ENCODE measurements at regions not wholly inside any gene's neighbourhood (a gene's known extent, or its start where the extent isn't known, plus 50 kb on each side); places are given as distances from the start of the nearest gene placed in this dataset.

GRCh38 chr21:27315373-27315772 lies 348.5 kb upstream of the ADAMTS5 start:
- DNase-seq (ENCODE audit: insufficient read length, low spot score) (no peak), FAIRE-seq (no peak)
- TF ChIP-seq CTCF (IDR thresholded peaks at IDR 0.05; ENCODE audit: insufficient read depth, missing control alignments), result no peak

DNA sequence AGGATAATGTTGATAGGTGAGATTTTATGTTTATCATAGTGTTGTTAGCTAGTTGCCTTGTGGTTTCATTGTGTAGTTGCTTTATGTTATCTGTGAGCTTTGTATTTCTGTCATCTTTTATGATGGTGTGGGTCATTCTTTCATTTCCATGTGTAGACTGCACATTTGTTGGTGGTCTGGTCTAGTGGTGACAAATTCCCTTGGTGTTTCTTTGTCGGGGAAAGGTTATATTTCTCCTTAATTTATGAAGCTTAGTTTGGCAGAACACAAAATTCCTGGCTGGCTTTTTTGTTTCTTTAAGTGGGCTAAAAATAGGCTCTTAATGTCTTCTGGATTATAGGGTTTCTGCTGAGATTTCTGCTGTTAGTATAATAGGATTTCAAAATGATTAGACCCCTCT lies 347.2 kb upstream of the ADAMTS5 start:
- DNase-seq (ENCODE audit: insufficient read length, low spot score) (no peak), FAIRE-seq (no peak)
- no peak for TF ChIP-seq CTCF (IDR thresholded peaks at IDR 0.05; ENCODE audit: insufficient read depth, missing control alignments)

- no peak for DNase-seq (ENCODE audit: insufficient read length, low spot score)
- FAIRE-seq, result no peak
- TF ChIP-seq CTCF (IDR thresholded peaks at IDR 0.05; ENCODE audit: insufficient read depth, missing control alignments), result no peak
Measured at GRCh38 chr21:27306791-27307775, 340.2 kb upstream of the ADAMTS5 start.

GRCh38 chr21:27306206-27306605 lies 339.3 kb upstream of the ADAMTS5 start:
- DNase-seq (ENCODE audit: insufficient read length, low spot score), result no peak
- no peak for TF ChIP-seq CTCF (IDR thresholded peaks at IDR 0.05; ENCODE audit: insufficient read depth, missing control alignments)
- FAIRE-seq, result no peak

- no peak for DNase-seq (ENCODE audit: insufficient read length, low spot score)
- no peak for FAIRE-seq
- no peak for TF ChIP-seq CTCF (IDR thresholded peaks at IDR 0.05; ENCODE audit: insufficient read depth, missing control alignments)
Measured at GRCh38 chr21:27301220-27301619, 334.3 kb upstream of the ADAMTS5 start.

- TF ChIP-seq CTCF (IDR thresholded peaks at IDR 0.05; ENCODE audit: insufficient read depth, missing control alignments), result no peak
- DNase-seq (ENCODE audit: insufficient read length, low spot score) (no peak), FAIRE-seq (no peak)
Measured at GRCh38 chr21:27300770-27301169, 333.9 kb upstream of the ADAMTS5 start.

GRCh38 chr21:27298465-27298864 lies 331.6 kb upstream of the ADAMTS5 start:
- FAIRE-seq (no peak), DNase-seq (ENCODE audit: insufficient read length, low spot score) (no peak)
- no peak for TF ChIP-seq CTCF (IDR thresholded peaks at IDR 0.05; ENCODE audit: insufficient read depth, missing control alignments)

All from D721Med (cell line).